ENCODE measurements at regions not wholly inside any gene's neighbourhood (a gene's known extent, or its start where the extent isn't known, plus 50 kb on each side); places are given as distances from the start of the nearest gene placed in this dataset.
A peak's percentile ranks its signal among the peaks of the same experiment; 100 is the strongest.

DNA sequence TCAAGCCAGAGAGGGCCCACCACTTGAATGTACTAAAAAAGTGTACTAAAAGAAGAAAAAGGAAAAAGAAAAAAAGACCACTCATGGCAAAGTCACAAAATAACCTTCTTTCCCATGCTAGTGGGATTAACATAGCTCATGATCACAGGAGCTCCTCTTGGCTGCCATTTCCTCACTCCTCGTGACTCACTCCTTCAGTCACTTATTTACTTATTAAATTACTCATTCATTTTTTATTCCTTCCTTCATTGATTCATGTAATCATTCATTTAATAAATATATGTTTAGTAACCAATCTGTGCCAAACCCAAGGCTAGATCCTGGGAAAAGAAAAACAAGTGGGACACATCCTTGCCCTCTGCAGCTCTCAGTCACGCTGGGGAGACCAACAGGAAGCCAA lies 300.5 kb downstream of the INSIG2 start:
- Histone ChIP-seq H3K27ac (ENCODE audit: low read depth in 2 of 2, low read length in 1 of 2) (peak overlapping the region in 1 of 2 experiments; percentile 44; a peak in 2 of 4 replicates), H3K9ac (no peak overlapping the region), H3F3A (replicated peaks; ENCODE audit: insufficient read depth) (peaks cover 4% of the 10 kb centered on the region), H3K79me2 (ENCODE audit: insufficient read depth) (no peaks in the 10 kb centered on the region), H3K27me3 (ENCODE audit: insufficient read depth) (no peaks in the 10 kb centered on the region), H2AFZ (ENCODE audit: low read depth) (peak overlapping the region; percentile 64; the same call in 1 of the 2 replicates), H3K4me3 (ENCODE audit: low read depth in 2 of 2, low read length in 1 of 2) (no peak overlapping the region), H3K4me2 (no peak overlapping the region), H3K4me1 (ENCODE audit: control insufficient read depth in 1 of 2, insufficient read depth in 2 of 2, low read depth in 1 of 2, low read length in 1 of 2) (no peaks in the 10 kb centered on the region; a peak in 1 of 4 replicates), H3K36me3 (replicated peaks in 1 of 2; ENCODE audit: control insufficient read depth in 1 of 2, insufficient read depth in 2 of 2, low read length in 1 of 2) (no peaks in the 10 kb centered on the region), H3K9me3 (no peaks in the 10 kb centered on the region), H4K20me1 (ENCODE audit: insufficient read depth) (no peaks in the 10 kb centered on the region), H3K9me2 (no peaks in the 10 kb centered on the region)
- ChIA-PET POLR2A (no interaction called here), CTCF (no interaction called here)
- 7% methylated on average over 2 of the region's 2 CpGs for WGBS (ENCODE audit: low lambda C conversion rate)
- DNase-seq: no peak
- no peak for TF ChIP-seq TCF12 (IDR thresholded peaks at IDR 0.05)
- TF ChIP-seq, protein P1, sequence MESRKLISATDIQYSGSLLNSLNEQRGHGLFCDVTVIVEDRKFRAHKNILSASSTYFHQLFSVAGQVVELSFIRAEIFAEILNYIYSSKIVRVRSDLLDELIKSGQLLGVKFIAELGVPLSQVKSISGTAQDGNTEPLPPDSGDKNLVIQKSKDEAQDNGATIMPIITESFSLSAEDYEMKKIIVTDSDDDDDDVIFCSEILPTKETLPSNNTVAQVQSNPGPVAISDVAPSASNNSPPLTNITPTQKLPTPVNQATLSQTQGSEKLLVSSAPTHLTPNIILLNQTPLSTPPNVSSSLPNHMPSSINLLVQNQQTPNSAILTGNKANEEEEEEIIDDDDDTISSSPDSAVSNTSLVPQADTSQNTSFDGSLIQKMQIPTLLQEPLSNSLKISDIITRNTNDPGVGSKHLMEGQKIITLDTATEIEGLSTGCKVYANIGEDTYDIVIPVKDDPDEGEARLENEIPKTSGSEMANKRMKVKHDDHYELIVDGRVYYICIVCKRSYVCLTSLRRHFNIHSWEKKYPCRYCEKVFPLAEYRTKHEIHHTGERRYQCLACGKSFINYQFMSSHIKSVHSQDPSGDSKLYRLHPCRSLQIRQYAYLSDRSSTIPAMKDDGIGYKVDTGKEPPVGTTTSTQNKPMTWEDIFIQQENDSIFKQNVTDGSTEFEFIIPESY (IDR thresholded peaks at IDR 0.05; ENCODE audit: borderline replicate concordance, low read depth): no peak

- Histone ChIP-seq H3K36me3 (replicated peaks in 1 of 2; ENCODE audit: control insufficient read depth in 1 of 2, insufficient read depth in 2 of 2, low read length in 1 of 2) (no peaks in the 10 kb centered on the region), H3K27me3 (ENCODE audit: insufficient read depth) (no peaks in the 10 kb centered on the region), H3K9me3 (no peaks in the 10 kb centered on the region), H4K20me1 (ENCODE audit: insufficient read depth) (no peaks in the 10 kb centered on the region), H3K4me3 (ENCODE audit: low read depth in 2 of 2, low read length in 1 of 2) (no peak overlapping the region), H3K4me2 (0 out of 2 replicates have a peak overlapping the region, but pooled peaks have one; percentile 33), H2AFZ (ENCODE audit: low read depth) (no peak overlapping the region), H3F3A (replicated peaks; ENCODE audit: insufficient read depth) (peaks cover 4% of the 10 kb centered on the region), H3K9ac (no peak overlapping the region), H3K79me2 (ENCODE audit: insufficient read depth) (no peaks in the 10 kb centered on the region), H3K4me1 (ENCODE audit: control insufficient read depth in 1 of 2, insufficient read depth in 2 of 2, low read depth in 1 of 2, low read length in 1 of 2) (no peaks in the 10 kb centered on the region; a peak in 1 of 4 replicates), H3K9me2 (no peaks in the 10 kb centered on the region), H3K27ac (ENCODE audit: low read depth in 2 of 2, low read length in 1 of 2) (peak overlapping the region in 1 of 2 experiments; percentile 44; a peak in 2 of 4 replicates)
- ChIA-PET POLR2A (no interaction called here), CTCF (no interaction called here)
- TF ChIP-seq NRF1 (IDR thresholded peaks at IDR 0.05; ENCODE audit: low read depth, low read length) (no peak), TEAD4 (IDR thresholded peaks at IDR 0.05; ENCODE audit: borderline replicate concordance, insufficient read depth) (no peak), PBX3 (IDR thresholded peaks at IDR 0.05) (no peak), USF1 (IDR thresholded peaks at IDR 0.05; ENCODE audit: borderline replicate concordance, low read depth) (no peak), MEF2A (IDR thresholded peaks at IDR 0.05; ENCODE audit: borderline replicate concordance, low read depth) (no peak), ELF1 (IDR thresholded peaks at IDR 0.05) (no peak), EP300 (IDR thresholded peaks at IDR 0.05; ENCODE audit: borderline replicate concordance in 1 of 2, low read depth in 1 of 2, low read length in 1 of 2) (no peak), IRF3 (IDR thresholded peaks at IDR 0.05; ENCODE audit: low read depth, low read length) (no peak), FOXJ3 (CRISPR knock-in tag; IDR thresholded peaks at IDR 0.05) (no peak), CHD2 (IDR thresholded peaks at IDR 0.05; ENCODE audit: low read length, partially characterized antibody) (no peak), RAD21 (IDR thresholded peaks at IDR 0.05; ENCODE audit: low read length) (no peak), MAX (IDR thresholded peaks at IDR 0.05; ENCODE audit: low read depth) (no peak), RCOR1 (IDR thresholded peaks at IDR 0.05; ENCODE audit: low read length) (no peak), YY1 (IDR thresholded peaks at IDR 0.05; ENCODE audit: low read depth) (no peak), SIN3A (IDR thresholded peaks at IDR 0.05; ENCODE audit: borderline replicate concordance, low read depth, low read length) (no peak), TCF12 (IDR thresholded peaks at IDR 0.05) (no peak)
- TF ChIP-seq, protein P1 (IDR thresholded peaks at IDR 0.05; ENCODE audit: borderline replicate concordance, low read depth): no peak
- 13% methylated on average over 1 of the region's 1 CpG for WGBS (ENCODE audit: low lambda C conversion rate)
- no peak for DNase-seq
Observed at GRCh38 chr2:118387509-118387908, 299.2 kb downstream of the INSIG2 start.
